ENCODE measurements at regions not wholly inside any gene's neighbourhood (a gene's known extent, or its start where the extent isn't known, plus 50 kb on each side); places are given as distances from the start of the nearest gene placed in this dataset.

DNA sequence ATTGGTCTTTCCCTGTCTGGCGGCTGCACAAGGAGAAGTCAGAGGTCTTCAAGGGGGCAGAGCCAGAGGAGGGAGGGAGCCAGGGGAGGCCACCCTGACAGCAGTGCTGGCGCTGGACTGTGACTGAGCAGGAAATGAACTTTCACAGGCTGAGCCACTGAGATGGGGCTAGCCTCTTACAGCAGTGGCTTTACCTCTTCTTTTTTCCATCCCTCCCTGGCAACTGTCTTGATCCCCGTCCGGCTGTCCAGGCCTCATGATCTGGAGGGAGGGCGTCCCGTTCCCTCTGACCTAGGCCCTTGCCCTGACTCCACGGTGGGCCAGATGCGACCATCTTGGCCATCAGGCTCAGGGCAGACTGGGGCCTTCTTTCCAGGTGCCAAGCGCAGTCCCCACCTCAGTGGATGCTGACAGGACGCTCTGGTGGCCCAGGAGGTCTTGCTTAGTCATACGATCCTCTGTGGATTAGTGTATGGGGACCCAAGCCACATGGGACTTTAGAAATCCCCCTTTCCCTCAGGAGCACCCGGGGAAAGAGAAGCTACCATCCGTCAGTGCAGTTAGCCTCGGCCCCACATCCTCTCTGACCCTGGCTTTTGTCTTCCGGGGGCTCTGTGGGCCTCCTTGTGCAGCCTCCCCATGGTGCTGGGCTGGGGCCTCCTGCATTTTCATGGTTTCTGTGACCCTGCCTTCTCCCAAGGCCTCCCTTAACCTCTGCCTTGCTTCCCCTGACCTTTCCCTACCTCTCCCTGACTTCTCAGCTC lies 57.4 kb upstream of the CCDC167 start:
- TF ChIP-seq, protein P1, sequence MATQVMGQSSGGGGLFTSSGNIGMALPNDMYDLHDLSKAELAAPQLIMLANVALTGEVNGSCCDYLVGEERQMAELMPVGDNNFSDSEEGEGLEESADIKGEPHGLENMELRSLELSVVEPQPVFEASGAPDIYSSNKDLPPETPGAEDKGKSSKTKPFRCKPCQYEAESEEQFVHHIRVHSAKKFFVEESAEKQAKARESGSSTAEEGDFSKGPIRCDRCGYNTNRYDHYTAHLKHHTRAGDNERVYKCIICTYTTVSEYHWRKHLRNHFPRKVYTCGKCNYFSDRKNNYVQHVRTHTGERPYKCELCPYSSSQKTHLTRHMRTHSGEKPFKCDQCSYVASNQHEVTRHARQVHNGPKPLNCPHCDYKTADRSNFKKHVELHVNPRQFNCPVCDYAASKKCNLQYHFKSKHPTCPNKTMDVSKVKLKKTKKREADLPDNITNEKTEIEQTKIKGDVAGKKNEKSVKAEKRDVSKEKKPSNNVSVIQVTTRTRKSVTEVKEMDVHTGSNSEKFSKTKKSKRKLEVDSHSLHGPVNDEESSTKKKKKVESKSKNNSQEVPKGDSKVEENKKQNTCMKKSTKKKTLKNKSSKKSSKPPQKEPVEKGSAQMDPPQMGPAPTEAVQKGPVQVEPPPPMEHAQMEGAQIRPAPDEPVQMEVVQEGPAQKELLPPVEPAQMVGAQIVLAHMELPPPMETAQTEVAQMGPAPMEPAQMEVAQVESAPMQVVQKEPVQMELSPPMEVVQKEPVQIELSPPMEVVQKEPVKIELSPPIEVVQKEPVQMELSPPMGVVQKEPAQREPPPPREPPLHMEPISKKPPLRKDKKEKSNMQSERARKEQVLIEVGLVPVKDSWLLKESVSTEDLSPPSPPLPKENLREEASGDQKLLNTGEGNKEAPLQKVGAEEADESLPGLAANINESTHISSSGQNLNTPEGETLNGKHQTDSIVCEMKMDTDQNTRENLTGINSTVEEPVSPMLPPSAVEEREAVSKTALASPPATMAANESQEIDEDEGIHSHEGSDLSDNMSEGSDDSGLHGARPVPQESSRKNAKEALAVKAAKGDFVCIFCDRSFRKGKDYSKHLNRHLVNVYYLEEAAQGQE (IDR thresholded peaks at IDR 0.05; ENCODE audit: borderline replicate concordance) = no peak
- TF ChIP-seq SMC3 (conservative IDR thresholded peaks at IDR 0.05; ENCODE audit: poor library complexity) (no peak), EP300 (conservative IDR thresholded peaks at IDR 0.05; ENCODE audit: poor library complexity, severe bottlenecking) (no peak), POLR2AphosphoS5 (IDR thresholded peaks at IDR 0.05) (no peak), RAD21 (conservative IDR thresholded peaks at IDR 0.05) (no peak)
